NCI-H2227 (cell line): ENCODE measurements at regions not wholly inside any gene's neighbourhood (a gene's known extent, or its start where the extent isn't known, plus 50 kb on each side); places are given as distances from the start of the nearest gene placed in this dataset.
"Not testable (repeated sequence)": the region's sequence is repeated elsewhere in the genome, so short reads cannot be mapped to it uniquely, and the experiment has no call there.

Experiments used
- DNase-seq: peaks from one replicate; lab custom pipeline; 2025; ENCODE audit not compliant: unreplicated experiment; lab: John Stamatoyannopoulos, UW

DNA sequence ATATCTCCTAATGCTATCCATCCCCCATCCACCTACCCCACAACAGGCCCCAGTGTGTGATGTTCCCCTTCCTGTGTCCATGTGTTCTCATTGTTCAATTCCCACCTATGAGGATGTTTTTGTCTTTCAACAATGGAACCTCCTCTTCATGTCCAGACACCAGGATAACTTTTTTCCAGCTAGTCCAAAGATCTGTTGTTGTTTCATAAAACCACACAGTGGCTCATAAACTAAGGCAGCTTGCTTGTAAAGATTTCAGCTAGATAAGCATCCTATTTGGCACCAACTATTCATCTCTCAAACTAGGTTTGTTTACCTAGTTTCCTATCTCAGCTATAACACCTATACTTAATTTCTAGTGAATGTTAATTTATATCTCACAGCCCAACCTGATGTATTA is 937.7 kb downstream of the TRIB2 start:
- no peak for DNase-seq

DNA sequence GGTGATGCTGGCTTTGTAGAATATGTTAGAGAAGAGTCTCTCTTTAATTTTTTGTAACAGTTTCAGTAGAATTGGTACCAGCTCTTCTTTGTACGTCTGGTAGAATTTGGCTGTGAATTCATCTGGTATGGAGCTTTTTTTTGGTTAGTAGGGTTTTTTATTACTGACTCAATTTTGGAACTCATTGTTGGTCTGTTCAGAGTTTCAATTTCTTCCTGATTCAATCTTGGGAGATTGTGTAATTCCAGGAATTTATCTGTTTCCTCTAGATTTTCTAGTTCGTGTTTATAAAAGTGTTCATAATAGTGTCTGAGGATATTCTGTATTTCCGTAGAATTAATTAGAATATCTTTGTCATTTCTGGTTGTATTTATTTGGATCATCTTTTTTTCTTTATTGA is 943.5 kb downstream of the TRIB2 start:
- no peak for DNase-seq

DNA sequence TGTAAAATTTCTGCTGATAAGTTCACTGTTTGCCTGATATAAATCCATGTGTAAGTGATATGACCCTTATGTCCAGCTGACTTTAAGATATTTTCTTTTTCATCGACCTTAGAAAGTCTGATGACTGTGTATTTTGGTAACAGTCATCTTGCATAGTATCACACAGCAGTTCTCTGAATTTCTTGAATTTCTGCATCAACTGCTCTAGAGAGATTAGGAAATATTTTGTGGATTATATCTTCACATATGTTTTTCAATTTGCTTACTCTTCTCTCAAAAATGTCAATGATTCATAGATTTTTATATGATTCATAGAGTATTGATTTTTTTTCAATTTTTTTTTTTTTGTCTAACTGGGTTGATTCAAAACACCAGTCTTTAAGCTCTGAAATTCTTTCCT is 945.3 kb downstream of the TRIB2 start:
- DNase-seq, result no peak

DNA sequence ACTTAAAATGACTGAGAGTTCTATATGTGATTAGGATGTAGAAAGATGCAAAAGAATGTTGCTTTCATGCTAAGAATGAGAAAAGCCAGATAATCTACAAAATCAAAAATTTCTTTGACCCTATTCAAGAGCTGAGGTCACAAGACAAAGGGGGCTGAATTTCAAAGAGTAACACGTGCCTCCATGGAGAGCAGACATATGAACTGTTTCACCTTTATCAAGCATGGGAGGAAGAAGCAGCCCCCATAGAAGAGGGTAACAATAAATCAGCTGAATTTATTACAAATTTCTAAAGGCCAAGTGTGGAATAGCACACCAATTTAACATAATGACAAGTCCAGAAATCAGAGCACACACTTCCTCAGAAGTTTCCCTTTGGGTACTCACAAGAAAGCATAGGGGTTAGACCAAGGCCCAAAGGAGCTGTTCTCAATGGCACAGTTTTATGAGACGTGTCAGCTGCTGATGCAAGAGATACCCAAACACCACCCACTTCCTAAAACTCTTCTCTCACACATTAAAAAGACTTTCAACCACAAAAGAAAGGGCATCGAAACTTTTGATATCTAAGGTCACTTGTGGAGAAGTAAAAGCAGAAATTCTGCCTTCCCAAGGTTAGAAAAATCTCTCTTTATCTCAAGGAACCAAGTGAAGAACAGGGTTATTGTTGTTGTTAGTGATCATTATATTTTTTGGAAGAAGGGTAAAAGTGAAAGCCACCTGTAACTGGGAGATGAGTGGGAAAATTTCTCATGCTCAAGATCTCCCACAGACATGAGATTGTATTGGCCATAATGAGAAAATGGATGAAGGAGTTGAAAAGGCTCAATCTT is 950.1 kb downstream of the TRIB2 start:
- DNase-seq, result no peak

DNA sequence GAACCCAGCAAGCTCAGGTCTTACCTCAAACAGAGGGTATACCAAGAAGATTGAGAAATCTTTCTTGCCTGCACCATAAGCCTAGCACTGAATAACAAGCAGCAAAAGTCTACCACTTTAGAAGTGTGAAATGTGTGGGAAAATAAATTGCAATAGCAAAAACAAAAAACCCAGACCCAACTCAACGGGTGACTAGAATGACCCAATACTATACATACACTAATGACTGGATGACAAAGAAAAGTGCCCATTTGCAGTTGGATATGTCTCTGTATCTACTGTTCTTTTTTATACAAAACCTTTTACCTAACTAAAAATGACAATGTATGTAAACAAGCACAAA is 950.6 kb downstream of the TRIB2 start:
- no peak for DNase-seq

DNA sequence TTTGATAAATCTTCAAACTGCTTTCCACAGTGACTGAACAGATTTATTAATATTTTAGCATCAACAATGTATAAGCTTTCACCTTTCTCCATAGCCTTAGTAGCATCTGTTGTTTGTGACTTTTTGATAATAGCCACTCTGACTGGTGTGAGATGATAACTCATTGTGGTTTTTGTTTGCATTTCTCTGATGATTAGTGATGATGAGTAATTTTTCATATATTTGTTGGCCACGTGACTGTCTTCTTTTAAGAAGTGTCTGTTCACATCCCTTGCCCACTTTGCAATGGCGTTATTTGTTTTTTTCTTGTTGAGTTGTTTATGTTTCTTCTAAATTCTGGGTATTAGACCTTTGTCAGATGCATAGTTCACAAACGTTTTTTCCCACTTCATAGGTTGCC is 952.9 kb downstream of the TRIB2 start:
- no peak for DNase-seq

DNA sequence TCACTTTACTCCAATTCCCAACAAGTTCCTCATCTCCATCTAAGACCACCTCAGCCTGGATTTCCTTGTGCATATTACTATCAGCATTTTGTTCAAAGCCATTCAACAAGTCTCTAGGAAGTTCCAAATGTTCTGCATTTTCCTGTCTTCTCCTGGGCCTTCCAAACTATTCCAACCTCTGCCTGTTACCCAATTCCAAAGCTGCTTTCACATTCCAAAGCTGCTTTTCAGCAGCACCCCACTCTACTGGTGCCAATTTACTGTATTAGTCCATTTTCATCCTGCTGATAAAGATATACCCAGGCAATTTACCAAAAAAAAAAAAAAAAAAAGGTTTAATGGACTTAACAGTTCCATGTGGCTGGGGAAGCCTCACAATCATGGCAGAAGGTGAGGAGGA is 957.1 kb downstream of the TRIB2 start:
- DNase-seq, result not testable (repeated sequence)

DNA sequence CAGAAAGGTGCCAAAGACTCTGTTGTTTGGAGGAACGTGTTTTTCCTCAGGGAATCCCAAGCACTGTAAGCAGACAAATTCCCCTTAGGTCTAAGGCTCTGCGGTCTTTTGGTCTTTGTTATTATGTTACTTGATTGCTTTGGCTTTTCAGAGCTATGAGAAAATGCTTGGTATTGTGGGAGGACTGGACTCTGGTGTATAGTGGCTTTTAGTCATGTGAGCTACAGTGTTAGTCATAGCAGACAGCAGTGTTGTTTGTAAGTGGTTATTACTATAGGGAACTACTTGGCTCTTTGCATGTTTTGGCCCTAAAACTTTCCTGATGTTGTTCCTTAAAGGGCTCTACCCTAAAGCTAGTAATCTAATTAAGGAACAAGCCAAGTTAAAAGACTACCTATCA is 956.2 kb upstream of the LRATD1 start:
- DNase-seq, result no peak

DNA sequence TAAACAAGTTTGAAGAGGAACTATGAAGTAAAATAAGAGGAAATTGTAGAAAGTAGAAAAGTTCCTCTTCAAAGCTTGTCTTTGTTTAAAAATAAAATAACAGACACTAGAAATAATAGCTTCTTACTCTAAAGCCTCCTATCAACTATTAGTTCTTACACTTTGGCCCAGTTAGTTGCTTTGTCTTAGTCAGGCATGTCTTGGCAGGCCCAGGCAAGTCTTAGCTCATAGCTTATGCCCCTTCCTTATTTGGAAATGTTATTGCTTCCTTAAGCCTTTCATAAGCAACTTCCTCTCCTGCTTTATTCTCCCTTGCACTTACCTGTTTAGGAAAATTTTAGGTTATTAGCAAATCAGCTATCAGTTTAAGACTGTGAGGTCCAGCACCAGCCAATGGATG is 950.6 kb upstream of the LRATD1 start:
- DNase-seq, result no peak

DNA sequence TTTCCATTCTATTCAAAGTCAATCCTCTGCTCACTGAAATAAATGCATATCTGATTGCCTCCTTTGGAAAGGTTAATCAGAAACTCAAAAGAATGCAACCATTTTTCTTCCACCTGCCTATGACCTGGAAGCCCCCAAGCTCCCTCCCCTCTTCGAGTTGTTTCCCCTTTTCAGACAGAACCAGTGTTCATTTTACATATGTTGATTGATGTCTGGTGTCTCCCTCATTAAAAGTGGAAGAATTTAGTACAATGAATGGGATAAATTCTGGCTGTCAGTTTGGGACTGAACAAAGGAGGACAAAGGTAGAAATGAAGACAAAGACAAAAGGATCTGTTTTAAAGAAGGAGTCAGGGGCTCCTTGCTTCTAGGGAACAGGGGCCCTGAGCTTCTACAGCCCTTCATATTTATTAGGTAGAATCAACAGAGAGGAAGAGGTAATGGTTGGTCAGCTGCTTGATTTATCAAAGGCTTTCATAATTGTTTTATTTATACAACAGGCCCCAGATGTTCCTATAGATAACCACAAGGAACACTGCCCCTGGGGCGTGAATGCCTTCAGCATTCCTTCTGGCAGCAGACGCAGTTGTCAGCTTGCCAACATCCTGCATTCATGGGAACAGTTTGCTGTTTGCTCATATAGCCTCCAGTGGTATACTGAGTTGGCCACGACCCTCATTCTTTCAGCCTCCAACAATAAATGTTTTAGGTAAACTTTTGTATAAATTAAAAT is 949.8 kb upstream of the LRATD1 start:
- DNase-seq, result no peak

DNA sequence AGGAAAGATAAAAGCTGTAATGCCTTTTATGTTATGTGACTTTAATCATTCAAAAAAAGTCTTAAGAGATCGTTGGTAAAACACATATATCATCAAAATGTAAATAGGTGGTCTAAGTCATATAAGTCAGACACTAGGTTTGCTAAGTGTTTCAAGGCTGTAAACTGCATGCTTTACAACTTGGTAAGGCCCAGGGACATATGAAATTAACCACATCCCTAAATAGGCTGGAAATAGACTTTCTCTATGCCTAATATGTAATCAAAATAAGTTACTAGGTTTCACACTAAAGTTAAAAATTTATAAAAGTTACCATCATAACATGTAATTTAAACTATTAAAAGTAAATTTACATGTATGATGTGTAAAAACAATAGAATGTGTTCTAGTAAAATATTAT is 946.3 kb upstream of the LRATD1 start:
- no peak for DNase-seq

DNA sequence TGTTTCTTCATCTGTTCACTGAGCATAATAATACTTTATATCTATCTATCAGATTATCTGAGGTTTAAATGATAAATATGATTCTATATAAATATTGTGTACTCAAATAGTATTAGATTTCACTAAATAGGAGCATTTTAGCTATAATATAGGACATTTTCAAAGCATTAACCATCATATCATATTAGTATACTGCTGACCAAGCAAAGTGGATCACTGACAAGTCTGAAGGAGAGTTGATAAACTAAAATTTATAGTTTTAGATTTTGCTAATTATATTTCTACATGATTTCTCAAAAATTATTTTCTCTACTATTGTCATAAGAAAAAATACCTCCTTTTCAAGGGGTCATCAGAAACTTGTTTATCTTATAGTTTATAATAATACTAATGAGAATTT is 937.8 kb upstream of the LRATD1 start:
- no peak for DNase-seq

DNA sequence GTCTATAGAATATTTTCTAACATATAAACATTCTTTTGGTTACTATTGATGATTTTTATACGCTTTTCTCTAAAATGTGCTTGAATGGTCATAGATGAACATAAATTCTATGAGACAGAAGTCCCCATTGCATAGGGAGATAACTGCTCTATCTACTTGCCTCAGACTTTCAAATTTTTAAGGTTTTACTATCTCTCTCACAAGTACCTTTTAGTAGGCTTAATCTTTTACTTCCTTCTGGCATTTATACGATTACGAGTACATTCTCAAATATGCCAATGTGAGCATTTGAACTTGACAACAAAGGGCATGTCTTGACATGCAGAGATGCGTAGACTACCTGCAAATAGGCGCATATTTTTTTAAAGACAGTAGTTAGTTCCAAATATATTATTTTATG is 935.9 kb upstream of the LRATD1 start:
- DNase-seq, result no peak

DNA sequence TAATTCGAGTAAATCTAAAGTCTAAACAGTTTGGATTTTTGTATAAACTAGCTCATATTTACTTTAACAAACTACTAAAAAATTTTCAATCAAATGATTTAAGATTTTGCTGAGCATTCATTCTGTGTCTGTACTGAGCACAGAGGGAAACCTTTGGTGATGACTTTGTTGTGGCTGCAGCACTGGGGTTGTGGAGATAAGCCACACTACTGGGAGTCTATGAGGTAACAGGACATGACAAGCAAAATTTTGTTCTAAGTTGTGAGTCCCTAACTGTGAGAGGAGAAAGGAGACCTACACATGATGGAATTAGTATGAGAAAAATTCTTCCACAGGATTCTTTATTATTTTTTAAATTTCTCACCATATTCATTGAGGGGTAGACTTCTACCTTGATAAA is 933.7 kb upstream of the LRATD1 start:
- DNase-seq, result no peak

DNA sequence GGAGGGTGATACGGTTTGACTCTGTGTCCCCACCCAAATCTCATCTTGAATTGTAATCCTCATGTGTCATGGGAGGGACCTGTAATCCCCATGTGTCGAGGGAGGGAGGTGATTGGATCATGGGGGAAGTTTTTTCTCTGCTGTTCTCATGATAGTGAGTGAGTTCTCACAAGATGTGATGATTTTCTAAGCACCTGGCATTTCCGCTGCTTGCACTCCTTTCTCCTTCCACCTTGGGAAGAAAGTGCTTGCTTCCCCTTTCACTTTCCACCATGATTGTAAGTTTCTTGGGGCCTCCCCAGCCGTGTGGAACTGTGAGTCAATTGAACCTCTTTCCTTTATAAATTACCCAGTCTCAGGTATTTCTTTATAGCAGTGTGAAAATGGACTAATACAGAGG is 932.6 kb upstream of the LRATD1 start:
- DNase-seq, result not testable (repeated sequence)

DNA sequence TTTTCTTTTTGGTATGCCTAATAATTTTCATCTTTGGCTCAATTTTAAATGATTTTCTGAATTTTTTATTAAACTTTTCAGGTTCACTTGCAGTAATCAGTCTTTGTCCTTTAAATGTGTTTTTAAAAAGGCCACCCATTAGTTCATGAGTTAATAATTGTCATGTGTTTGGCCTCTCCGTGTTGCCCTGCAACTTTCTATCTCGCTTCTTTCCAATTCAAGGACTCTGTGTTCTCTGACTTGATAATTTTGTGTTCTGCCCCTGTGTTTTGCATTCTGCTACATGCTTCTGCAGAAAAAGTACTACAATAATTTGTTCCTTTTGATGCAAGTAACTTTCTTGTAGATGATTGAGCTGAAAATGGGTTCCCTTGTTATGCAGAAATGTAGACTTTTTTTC is 921.4 kb upstream of the LRATD1 start:
- DNase-seq, result no peak

DNA sequence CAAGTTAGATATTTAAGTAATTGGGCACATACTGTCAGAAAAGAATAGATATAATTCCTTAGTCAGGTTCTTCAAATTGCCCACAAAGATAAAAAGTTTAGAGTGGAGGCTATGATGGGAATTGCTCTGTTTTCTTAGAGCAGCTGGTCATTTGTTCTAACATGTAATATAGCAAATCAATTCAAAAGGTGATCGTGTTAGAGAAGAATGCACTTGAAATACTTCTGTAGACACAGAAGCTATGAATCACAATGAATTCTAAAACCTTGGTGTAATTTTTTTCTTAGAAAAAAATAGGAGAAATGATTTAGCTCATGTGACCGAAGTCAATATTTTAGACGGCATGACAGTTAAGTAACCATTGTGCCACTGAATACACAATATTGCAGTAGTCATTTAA is 918.1 kb upstream of the LRATD1 start:
- DNase-seq, result no peak

DNA sequence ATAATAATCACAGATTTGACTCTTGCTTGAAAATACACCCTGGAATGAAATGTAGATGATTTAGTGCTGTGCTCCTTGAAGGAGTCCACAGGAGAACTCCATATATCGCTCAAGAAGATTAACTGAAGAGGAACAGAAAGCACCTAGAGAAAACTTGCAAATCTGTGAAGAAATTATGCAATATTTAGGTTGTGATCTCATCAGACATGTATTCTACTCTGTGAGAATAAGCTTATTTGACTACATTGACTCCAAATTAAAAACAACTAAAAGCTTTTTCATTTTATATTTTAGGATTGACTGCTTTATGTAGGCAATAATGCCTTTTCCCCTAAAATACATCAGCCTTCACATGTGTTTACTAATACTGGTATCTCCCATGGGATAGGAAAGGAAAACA is 906.6 kb upstream of the LRATD1 start:
- no peak for DNase-seq

DNA sequence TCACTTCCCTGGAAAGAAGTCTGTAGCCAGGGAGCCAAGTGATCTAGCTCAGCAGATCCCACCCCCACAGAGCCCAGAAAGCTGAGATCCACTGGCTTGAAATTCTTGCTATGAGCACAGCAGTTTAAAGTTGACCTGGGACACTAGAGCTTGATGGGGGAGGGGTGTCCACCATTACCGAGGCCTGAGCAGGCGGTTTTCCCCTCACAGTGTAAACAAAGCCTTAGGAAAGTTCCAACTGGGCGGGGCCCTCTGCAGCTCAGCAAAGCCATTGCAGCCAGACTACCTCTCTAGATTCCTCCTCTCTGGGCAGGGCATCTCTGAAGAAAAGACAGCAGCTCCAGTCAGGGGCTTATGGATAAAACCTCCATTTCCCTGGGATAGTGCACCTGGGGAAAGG is 887.2 kb upstream of the LRATD1 start:
- no peak for DNase-seq

DNA sequence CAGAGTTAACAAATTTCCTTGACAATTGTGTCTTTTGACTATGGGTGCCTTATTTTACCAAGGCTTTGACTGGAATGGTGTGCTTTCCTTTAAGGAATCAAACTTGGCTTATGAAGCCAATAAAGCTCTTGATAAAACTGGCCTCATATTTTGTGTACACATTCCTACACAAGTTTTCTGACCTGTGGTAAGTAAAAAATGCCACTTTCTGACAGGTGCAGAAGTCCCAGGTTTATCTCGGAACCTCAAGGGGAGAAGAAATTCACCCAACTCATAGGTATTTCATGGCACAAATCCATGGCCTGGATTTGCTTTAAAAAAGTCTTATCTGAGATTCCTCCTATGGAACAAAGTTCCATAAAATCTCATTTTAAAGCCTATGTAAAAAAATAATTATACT is 880.6 kb upstream of the LRATD1 start:
- no peak for DNase-seq

DNA sequence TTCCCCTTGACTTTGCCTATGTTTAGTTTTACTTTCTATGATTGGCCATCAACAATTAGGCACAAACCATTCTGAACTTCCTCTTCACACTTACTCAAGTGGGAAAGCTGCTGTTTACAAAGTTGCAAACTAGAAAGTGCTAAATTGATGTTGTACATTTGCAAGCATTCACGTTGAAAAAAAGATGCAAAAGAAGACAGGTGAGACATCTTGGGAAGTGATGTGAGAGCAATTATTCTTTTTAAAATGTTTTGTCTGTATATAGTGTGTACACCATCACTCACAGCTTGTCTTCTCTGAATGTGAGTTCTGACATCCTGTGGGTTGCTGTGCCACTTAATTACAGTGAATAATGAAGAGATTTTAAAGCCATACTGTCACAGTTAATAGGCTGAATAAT is 874.1 kb upstream of the LRATD1 start:
- no peak for DNase-seq

DNA sequence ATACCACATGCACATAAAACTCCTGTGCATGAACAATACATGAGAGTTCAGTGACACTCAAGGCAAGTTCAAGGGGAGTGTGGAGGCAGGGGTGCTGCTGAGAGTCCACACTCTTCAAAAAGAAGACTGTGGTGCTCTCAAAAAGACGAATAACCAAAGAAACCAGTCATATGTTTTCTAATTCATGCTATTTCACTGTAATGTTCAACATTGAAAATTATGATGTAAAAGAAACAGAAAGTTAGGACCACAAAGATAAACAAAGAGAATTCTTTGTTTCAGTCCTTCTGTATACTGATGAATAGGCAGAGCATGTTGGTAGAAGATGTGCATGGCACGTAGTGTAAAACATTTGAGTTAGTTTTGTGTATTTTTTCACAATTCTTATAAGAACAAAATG is 864.2 kb upstream of the LRATD1 start:
- no peak for DNase-seq

DNA sequence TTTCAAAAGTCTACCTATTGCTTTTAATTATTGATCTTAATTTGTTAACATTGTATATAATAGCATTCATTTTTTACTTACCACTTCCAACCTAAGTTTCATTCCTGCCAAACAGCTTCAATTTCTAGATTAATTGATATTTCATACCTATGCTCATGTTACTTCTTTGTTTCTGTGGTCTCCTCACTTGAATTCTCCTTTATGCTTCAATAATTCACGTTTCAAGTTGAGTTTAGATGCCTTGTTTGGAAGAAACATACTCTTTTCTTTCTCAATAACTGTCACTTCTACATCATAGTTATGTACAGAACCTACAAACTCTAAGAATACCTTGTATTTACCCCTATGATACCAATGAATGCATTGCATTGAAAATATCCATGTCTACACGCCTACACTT is 862.2 kb upstream of the LRATD1 start:
- no peak for DNase-seq
